H1 (cell line): ENCODE measurements at regions not wholly inside any gene's neighbourhood (a gene's known extent, or its start where the extent isn't known, plus 50 kb on each side); places are given as distances from the start of the nearest gene placed in this dataset.

Experiments
- CTCF ChIA-PET: fragments of 300-600 bp; sonication (Branson Sonifier 250); formaldehyde crosslinking; loops from one replicate; lab custom pipeline; 2021; ENCODE audit not compliant: partially characterized antibody; lab: Charles Lee
- POLR2A ChIA-PET: fragments of 300-600 bp; sonication (Branson Sonifier 250); formaldehyde crosslinking; loops from one replicate; lab custom pipeline; 2021; ENCODE audit warnings: inconsistent platforms; ENCODE audit not compliant: partially characterized antibody; lab: Charles Lee
- DNase-seq, 2 experiments: peaks; one replicate each; pipeline versions ENCODE4 v3.0.0 to v3.0.0-alpha.2; 2010 to 2022; ENCODE audit warnings: low spot score in 2 of 2, low read depth in 1 of 2, mixed read lengths in 1 of 2
- FAIRE-seq: peaks from 2 replicates; lab custom pipeline; 2011; peaks lifted over from hg19 to GRCh38; lab: Jason Lieb, UNC
- H2AFZ ChIP-seq: 2 replicates; pipeline ENCODE4 v1.8.1; 2012; ENCODE audit warnings: low read length, inconsistent platforms
- H2AK5ac ChIP-seq: 2 replicates; pipeline ENCODE4 v1.6.1; 2013; ENCODE audit warnings: low read depth, low read length
- H2BK120ac ChIP-seq: replicated peaks from 2 replicates; pipeline ENCODE3; 2013; ENCODE audit warnings: low read depth, low read length, inconsistent platforms
- H2BK12ac ChIP-seq: 2 replicates; pipeline ENCODE4 v1.6.1; 2013; ENCODE audit warnings: low read depth, low read length
- H2BK15ac ChIP-seq: 2 replicates; pipeline ENCODE4 v1.6.1; 2013; ENCODE audit warnings: low read length
- H2BK20ac ChIP-seq: 2 replicates; pipeline ENCODE4 v1.6.1; 2013; ENCODE audit warnings: low read length
- H2BK5ac ChIP-seq: 2 replicates; pipeline ENCODE4 v1.6.1; 2013; ENCODE audit warnings: low read depth, low read length
- H3K14ac ChIP-seq: 2 replicates; pipeline ENCODE4 v1.6.1; 2013; ENCODE audit warnings: inconsistent platforms; ENCODE audit not compliant: insufficient read length
- H3K18ac ChIP-seq: 2 replicates; pipeline ENCODE4 v1.6.1; 2013; ENCODE audit warnings: low read length; ENCODE audit errors: extremely low read depth
- H3K23ac ChIP-seq: 2 replicates; pipeline ENCODE4 v1.6.1; 2013; ENCODE audit warnings: inconsistent platforms; ENCODE audit not compliant: insufficient read length
- H3K23me2 ChIP-seq: 2 replicates; pipeline ENCODE4 v1.6.1; 2013; ENCODE audit warnings: low read depth, low read length
- H3K27ac ChIP-seq: 2 replicates; pipeline ENCODE4 v1.6.1; 2011; ENCODE audit warnings: low read depth, low read length, inconsistent platforms
- H3K27me3 ChIP-seq, 4 experiments: replicated peaks in 1 of 4; 1 replicate in 1 of 4; 2 replicates in 3 of 4; pipeline versions ENCODE4 v1.6.1 to v1.8.1; 2011 to 2013; ENCODE audit warnings: low read length in 3 of 4, mild to moderate bottlenecking in 3 of 4, inconsistent platforms in 2 of 4, mixed read lengths in 2 of 4, moderate library complexity in 1 of 4; ENCODE audit not compliant: control insufficient read depth in 3 of 4, insufficient read depth in 3 of 4; ENCODE audit errors: extremely low read depth in 1 of 4
- H3K36me3 ChIP-seq, 4 experiments: 2 replicates each; pipeline versions ENCODE4 v1.6.1 to v1.8.1; 2011 to 2013; ENCODE audit warnings: mild to moderate bottlenecking in 4 of 4, low read length in 3 of 4, moderate library complexity in 2 of 4, control low read depth in 1 of 4, inconsistent platforms in 1 of 4; ENCODE audit not compliant: insufficient read depth in 4 of 4, control insufficient read depth in 2 of 4
- H3K4ac ChIP-seq: replicated peaks from 2 replicates; pipeline ENCODE3; 2013; ENCODE audit warnings: low read length, low read depth, mixed read lengths, inconsistent platforms; ENCODE audit not compliant: insufficient read length
- H3K4me1 ChIP-seq, 4 experiments: replicated peaks in 1 of 4; 1 replicate in 1 of 4; 2 replicates in 3 of 4; pipeline versions ENCODE4 v1.6.1 to v1.8.1; 2011 to 2013; ENCODE audit warnings: low read length in 3 of 4, inconsistent platforms in 2 of 4, mixed read lengths in 1 of 4; ENCODE audit not compliant: insufficient read depth in 4 of 4, control insufficient read depth in 3 of 4
- H3K4me2 ChIP-seq, 2 experiments: 2 replicates each; pipeline versions ENCODE4 v1.6.1 to v1.8.1; 2011 to 2013; ENCODE audit warnings: low read depth in 2 of 2, low read length in 2 of 2, control low read depth in 1 of 2, inconsistent platforms in 1 of 2, mild to moderate bottlenecking in 1 of 2; ENCODE audit not compliant: insufficient read depth in 1 of 2
- H3K4me3 ChIP-seq, 4 experiments: fragments of 200-600, 300-600 bp in 1 of 4; sonication (generic), shearing (Covaris generic), sonication (Bioruptor Twin) in 1 of 4; 2 replicates each; pipeline versions ENCODE4 v1.5.1 to v1.8.1; 2011 to 2016; ENCODE audit warnings: low read length in 4 of 4, low read depth in 3 of 4, control low read depth in 2 of 4, inconsistent platforms in 2 of 4, mild to moderate bottlenecking in 2 of 4, mixed read lengths in 1 of 4, moderate library complexity in 1 of 4; ENCODE audit not compliant: insufficient read depth in 2 of 4; ENCODE audit errors: extremely low read depth in 1 of 4
- H3K56ac ChIP-seq: replicated peaks from 2 replicates; pipeline ENCODE3; 2013; ENCODE audit warnings: low read depth, mild to moderate bottlenecking, mixed read lengths, low read length, inconsistent platforms; ENCODE audit not compliant: insufficient read length
- H3K79me1 ChIP-seq: 2 replicates; pipeline ENCODE4 v1.6.1; 2013; ENCODE audit warnings: low read depth, low read length, control low read depth
- H3K79me2 ChIP-seq, 2 experiments: 2 replicates each; pipeline versions ENCODE4 v1.6.1 to v1.8.1; 2012 to 2013; ENCODE audit warnings: low read length in 2 of 2, mild to moderate bottlenecking in 2 of 2, inconsistent platforms in 1 of 2; ENCODE audit not compliant: insufficient read depth in 2 of 2, control insufficient read depth in 1 of 2
- H3K9ac ChIP-seq, 4 experiments: replicated peaks in 1 of 4; 1 replicate in 1 of 4; 2 replicates in 3 of 4; pipeline versions ENCODE4 v1.6.1 to v1.8.1; 2011 to 2013; ENCODE audit warnings: low read depth in 3 of 4, low read length in 3 of 4, control low read depth in 2 of 4, mild to moderate bottlenecking in 2 of 4, moderate library complexity in 2 of 4, inconsistent platforms in 1 of 4; ENCODE audit errors: extremely low read depth in 1 of 4
- H3K9me3 ChIP-seq, 2 experiments: 2 replicates each; pipeline versions ENCODE4 v1.6.1 to v1.8.1; 2012 to 2013; ENCODE audit warnings: mild to moderate bottlenecking in 2 of 2, moderate library complexity in 2 of 2, control low read depth in 1 of 2, inconsistent platforms in 1 of 2, low read depth in 1 of 2, low read length in 1 of 2, mixed read lengths in 1 of 2; ENCODE audit not compliant: insufficient read depth in 2 of 2
- H4K20me1 ChIP-seq, 2 experiments: replicated peaks in 1 of 2; 2 replicates each; pipeline versions ENCODE3 to v1.8.1; 2011 to 2013; ENCODE audit warnings: inconsistent platforms in 2 of 2, low read length in 2 of 2, mild to moderate bottlenecking in 1 of 2; ENCODE audit not compliant: insufficient read depth in 2 of 2, control insufficient read depth in 1 of 2
- H4K5ac ChIP-seq: 2 replicates; pipeline ENCODE4 v1.6.1; 2013; ENCODE audit warnings: low read length, low read depth, mixed read lengths, inconsistent platforms; ENCODE audit not compliant: insufficient read length
- H4K8ac ChIP-seq: 2 replicates; pipeline ENCODE4 v1.8.0; 2013; ENCODE audit warnings: mild to moderate bottlenecking, moderate library complexity, low read length, inconsistent platforms; ENCODE audit not compliant: insufficient read depth; ENCODE audit errors: extremely low read depth
- H4K91ac ChIP-seq: replicated peaks from 2 replicates; pipeline ENCODE3; 2013; ENCODE audit warnings: low read length, mixed read lengths, inconsistent platforms; ENCODE audit not compliant: insufficient read length
- CHD1 ChIP-seq: IDR thresholded peaks from 2 replicates; pipeline ENCODE4 v1.6.1; 2012; ENCODE audit warnings: low read depth, low read length, improper control_type of control experiment
- CREB1 ChIP-seq: IDR thresholded peaks from 2 replicates; pipeline ENCODE4 v1.6.1; 2012; ENCODE audit warnings: inconsistent platforms
- CTBP2 ChIP-seq: IDR thresholded peaks from 2 replicates; pipeline ENCODE4 v1.7.0; 2011; ENCODE audit warnings: borderline replicate concordance, mild to moderate bottlenecking, moderate library complexity, mixed read lengths, low read length; ENCODE audit not compliant: insufficient read depth, insufficient read length
- NRF1 ChIP-seq: IDR thresholded peaks from 2 replicates; pipeline ENCODE4 v1.6.1; 2011; ENCODE audit warnings: mild to moderate bottlenecking, low read depth, low read length, improper control_type of control experiment
- SRF ChIP-seq: IDR thresholded peaks from 2 replicates; pipeline ENCODE4 v1.6.1; 2011; ENCODE audit warnings: mild to moderate bottlenecking, low read depth, low read length, moderate library complexity
- SUZ12 ChIP-seq: fragments of 200-600 bp; sonication (generic); IDR thresholded peaks from 2 replicates; pipeline ENCODE4 v1.6.1; 2012; ENCODE audit warnings: mild to moderate bottlenecking, inconsistent platforms, low read length, moderate library complexity, mixed read lengths
- TCF12 ChIP-seq: IDR thresholded peaks from 2 replicates; pipeline ENCODE4 v1.6.1; 2011; ENCODE audit warnings: low read depth, mild to moderate bottlenecking, low read length
- TF ChIP-seq, protein P1 (sequence below): IDR thresholded peaks from 2 replicates; pipeline ENCODE4 v1.6.1; 2011; ENCODE audit warnings: low read depth, mild to moderate bottlenecking, low read length; ENCODE audit not compliant: insufficient read depth

DNA sequence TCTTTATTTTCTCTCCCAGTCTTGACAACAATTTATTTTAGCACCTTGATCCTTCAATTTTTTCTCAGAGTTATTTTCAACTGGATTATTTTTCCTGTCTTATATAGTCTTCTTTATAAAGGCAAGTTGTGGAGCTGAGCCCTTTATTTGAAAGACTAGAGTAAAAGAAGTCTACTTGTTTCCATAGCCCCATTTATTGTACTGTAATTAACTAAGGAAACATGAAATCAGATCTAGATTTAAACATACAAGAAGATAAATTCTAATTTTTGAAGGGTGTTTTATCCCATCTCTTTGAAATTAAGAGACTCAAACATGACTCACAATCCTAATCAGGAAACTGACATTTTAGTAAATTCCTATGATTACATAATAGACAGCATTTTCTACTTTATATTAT, 2421.8 kb downstream of the LRRC4C start:
- CTCF ChIA-PET = interaction anchor here (1.5 kb wide), 1 partner anchor 12 kb away, joined by 3 read pairs; no protein-coding TSS in a partner anchor
- no peaks in the 10 kb centered on the region for H3K4me1 ChIP-seq
- no peak overlapping the region for H2BK15ac ChIP-seq
- H2BK5ac ChIP-seq = no peak overlapping the region
- no peak overlapping the region for H3K23ac ChIP-seq
- no peak overlapping the region for H2BK12ac ChIP-seq
- H3K4me3 ChIP-seq = no peak overlapping the region
- no peak overlapping the region for H2AFZ ChIP-seq
- H3K23me2 ChIP-seq = no peaks in the 10 kb centered on the region
- H3K36me3 ChIP-seq = no peaks in the 10 kb centered on the region
- no peak overlapping the region for H2BK20ac ChIP-seq
- FAIRE-seq = no peak
- H3K18ac ChIP-seq = no peak overlapping the region
- H3K79me2 ChIP-seq = no peaks in the 10 kb centered on the region
- H2BK120ac ChIP-seq = no peak overlapping the region
- H3K9ac ChIP-seq = no peak overlapping the region
- no peak overlapping the region for H4K5ac ChIP-seq
- TF ChIP-seq CHD1 (no peak), CREB1 (no peak), SRF (no peak), SUZ12 (no peak), TCF12 (no peak), NRF1 (no peak), CTBP2 (no peak)
- TF ChIP-seq, protein P1, sequence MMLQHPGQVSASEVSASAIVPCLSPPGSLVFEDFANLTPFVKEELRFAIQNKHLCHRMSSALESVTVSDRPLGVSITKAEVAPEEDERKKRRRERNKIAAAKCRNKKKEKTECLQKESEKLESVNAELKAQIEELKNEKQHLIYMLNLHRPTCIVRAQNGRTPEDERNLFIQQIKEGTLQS = no peak
- H3K27ac ChIP-seq = no peak overlapping the region
- no peak overlapping the region for H4K91ac ChIP-seq
- no peak for DNase-seq
- no peak overlapping the region for H4K8ac ChIP-seq
- H3K4ac ChIP-seq = no peak overlapping the region
- H3K4me2 ChIP-seq = no peak overlapping the region
- H3K9me3 ChIP-seq = no peaks in the 10 kb centered on the region
- H3K56ac ChIP-seq = no peak overlapping the region
- H3K14ac ChIP-seq = no peak overlapping the region
- H3K79me1 ChIP-seq = no peaks in the 10 kb centered on the region
- H4K20me1 ChIP-seq = no peaks in the 10 kb centered on the region
- H2AK5ac ChIP-seq = no peak overlapping the region
- H3K27me3 ChIP-seq = no peaks in the 10 kb centered on the region
- POLR2A ChIA-PET = no interaction called here
